PC-9 (cell line): ENCODE measurements at regions not wholly inside any gene's neighbourhood (a gene's known extent, or its start where the extent isn't known, plus 50 kb on each side); places are given as distances from the start of the nearest gene placed in this dataset.

Source experiments
- BruUV-seq: library from RNA; stranded (reverse); fragments of 400-500 nt; replicated peaks from 2 replicates; lab custom pipeline; 2021; lab: Mats Ljungman, UMichigan
- CTCF ChIA-PET: fragments of 300-600 bp; sonication (Branson Sonifier 250); formaldehyde crosslinking; loops from one replicate; lab custom pipeline; 2022; ENCODE audit warnings: antibody characterized with exemption; lab: Charles Lee
- POLR2A ChIA-PET: fragments of 300-600 bp; sonication (Branson Sonifier 250); formaldehyde crosslinking; loops from one replicate; lab custom pipeline; 2022; ENCODE audit warnings: antibody characterized with exemption; ENCODE audit not compliant: unreplicated experiment; lab: Charles Lee
- DNase-seq, 2 experiments: peaks; one replicate each; pipeline versions ENCODE4 v3.0.0 to v3.0.0-alpha.2; 2015 to 2022; ENCODE audit warnings: mixed read lengths in 1 of 2
- H2AFZ ChIP-seq: fragments of 200-600 bp; sonication (generic); 2 replicates; pipeline ENCODE4 v1.8.1; 2017; ENCODE audit warnings: antibody characterized with exemption
- H3F3A ChIP-seq: fragments of 200-600 bp; sonication (generic); 2 replicates; pipeline ENCODE4 v1.8.1; 2017; ENCODE audit warnings: antibody characterized with exemption, mild to moderate bottlenecking, low read depth; ENCODE audit not compliant: insufficient read depth
- H3K27ac ChIP-seq: fragments of 200-600 bp; sonication (generic); 2 replicates; pipeline ENCODE4 v1.6.1; 2016; ENCODE audit warnings: mixed run types
- H3K27me3 ChIP-seq: fragments of 200-600 bp; sonication (generic); 2 replicates; pipeline ENCODE4 v1.6.1; 2016; ENCODE audit warnings: low read depth, mixed run types; ENCODE audit not compliant: insufficient read depth
- H3K36me3 ChIP-seq: fragments of 200-600 bp; sonication (generic); 2 replicates; pipeline ENCODE4 v1.6.1; 2016; ENCODE audit warnings: low read depth, mixed run types
- H3K4me1 ChIP-seq: fragments of 200-600 bp; sonication (generic); replicated peaks from 2 replicates; pipeline ENCODE4 v1.6.1; 2016; ENCODE audit warnings: mixed run types; ENCODE audit not compliant: insufficient read depth
- H3K4me2 ChIP-seq: fragments of 200-600 bp; sonication (generic); 2 replicates; pipeline ENCODE4 v1.6.1; 2017; ENCODE audit warnings: mixed run types
- H3K4me3 ChIP-seq: fragments of 200-600 bp; sonication (generic); 2 replicates; pipeline ENCODE4 v1.6.1; 2016; ENCODE audit warnings: mixed run types
- H3K79me2 ChIP-seq: fragments of 200-600 bp; sonication (generic); 2 replicates; pipeline ENCODE4 v1.6.1; 2017; ENCODE audit warnings: low read depth, mixed run types
- H3K9me2 ChIP-seq: fragments of 200-600 bp; sonication (generic); 2 replicates; pipeline ENCODE4 v1.8.1; 2017; ENCODE audit warnings: mild to moderate bottlenecking; ENCODE audit not compliant: insufficient read depth
- H3K9me3 ChIP-seq: fragments of 200-600 bp; sonication (generic); 2 replicates; pipeline ENCODE4 v1.8.1; 2016; ENCODE audit warnings: low read depth; ENCODE audit not compliant: insufficient read depth
- H4K20me1 ChIP-seq: fragments of 200-600 bp; sonication (generic); 2 replicates; pipeline ENCODE4 v1.8.1; 2017; ENCODE audit not compliant: insufficient read depth
- CTCF ChIP-seq: fragments of 200-600 bp; sonication (generic); conservative IDR thresholded peaks from 2 replicates; pipeline ENCODE4 v1.6.1; 2017; ENCODE audit warnings: mixed run types, antibody characterized with exemption, mild to moderate bottlenecking, moderate library complexity
- EZH2 ChIP-seq: fragments of 200-600 bp; sonication (generic); IDR thresholded peaks from 2 replicates; pipeline ENCODE4 v1.8.0; 2017; ENCODE audit warnings: antibody characterized with exemption, low read depth
- intact Hi-C: fragments of 100-400 bp; cut with micrococcal nuclease; formaldehyde crosslinking; loops from one replicate; pipeline ENCODE4 v1.10.0; 2022; ENCODE audit not compliant: unreplicated experiment

GRCh38 chr9:120338340-120338739 is 241.6 kb downstream of the CDK5RAP2 start:
- no peaks in the 10 kb centered on the region for H3K9me2 ChIP-seq
- POLR2A ChIA-PET = no interaction called here
- no peaks in the 10 kb centered on the region for H3K36me3 ChIP-seq
- no TSS peak for BruUV-seq
- no peaks in the 10 kb centered on the region for H4K20me1 ChIP-seq
- H3K79me2 ChIP-seq = no peaks in the 10 kb centered on the region
- no peak overlapping the region for H2AFZ ChIP-seq
- DNase-seq = no peak
- TF ChIP-seq EZH2 = no peak
- TF ChIP-seq CTCF = no peak
- no peak overlapping the region for H3K4me2 ChIP-seq
- no peak overlapping the region for H3K27ac ChIP-seq
- no peaks in the 10 kb centered on the region for H3K4me1 ChIP-seq
- H3K9me3 ChIP-seq = no peaks in the 10 kb centered on the region
- intact Hi-C loops = no loop called here
- no peak overlapping the region for H3K4me3 ChIP-seq
- H3F3A ChIP-seq = no peaks in the 10 kb centered on the region
- CTCF ChIA-PET = no interaction called here
- H3K27me3 ChIP-seq = peaks cover 45% of the 10 kb centered on the region; the same call in 1 of the 2 replicates

- Histone ChIP-seq H3K9me2 (no peaks in the 10 kb centered on the region), H3K4me1 (no peaks in the 10 kb centered on the region), H4K20me1 (no peaks in the 10 kb centered on the region), H3K79me2 (no peaks in the 10 kb centered on the region), H3K9me3 (no peaks in the 10 kb centered on the region), H3K4me3 (no peak overlapping the region), H3F3A (no peaks in the 10 kb centered on the region), H3K4me2 (no peak overlapping the region), H3K27ac (no peak overlapping the region), H3K36me3 (no peaks in the 10 kb centered on the region), H2AFZ (no peak overlapping the region), H3K27me3 (peaks cover 57% of the 10 kb centered on the region)
- no peak for TF ChIP-seq CTCF
- TF ChIP-seq EZH2 = no peak
- POLR2A ChIA-PET = no interaction called here
- no peak for DNase-seq
- intact Hi-C loops = no loop called here
- CTCF ChIA-PET = no interaction called here
- no TSS peak for BruUV-seq
Observed at GRCh38 chr9:120337131-120337530, 242.8 kb downstream of the CDK5RAP2 start.

GRCh38 chr9:120336753-120337090 is 243.2 kb downstream of the CDK5RAP2 start:
- DNase-seq = no peak
- POLR2A ChIA-PET = no interaction called here
- Histone ChIP-seq H3K9me3 (no peaks in the 10 kb centered on the region), H3K9me2 (no peaks in the 10 kb centered on the region), H3F3A (no peaks in the 10 kb centered on the region), H3K27ac (no peak overlapping the region), H3K36me3 (no peaks in the 10 kb centered on the region), H3K4me3 (no peak overlapping the region), H4K20me1 (no peaks in the 10 kb centered on the region), H2AFZ (no peak overlapping the region), H3K4me2 (no peak overlapping the region), H3K79me2 (no peaks in the 10 kb centered on the region), H3K4me1 (no peaks in the 10 kb centered on the region), H3K27me3 (peaks cover 61% of the 10 kb centered on the region)
- CTCF ChIA-PET = no interaction called here
- TF ChIP-seq EZH2 = no peak
- no peak for TF ChIP-seq CTCF
- intact Hi-C loops = no loop called here
- BruUV-seq = no TSS peak
